Thoracic aorta (tissue), 2 donors: ENCODE measurements at regions not wholly inside any gene's neighbourhood (a gene's known extent, or its start where the extent isn't known, plus 50 kb on each side); places are given as distances from the start of the nearest gene placed in this dataset.

Experiments used
- ATAC-seq: fragments of 150-250 bp; one replicate; pipeline ENCODE4 v1.8.0; 2017; ENCODE audit warnings: low read depth; ENCODE audit not compliant: insufficient number of reproducible peaks, low FRiP score
- DNase-seq: peaks from one replicate; pipeline ENCODE4 v3.0.0-alpha.2; 2020; ENCODE audit warnings: low spot score
- H3K27ac ChIP-seq, 2 donors: fragments of 200-600 bp; sonication (generic); 1 replicate in 1 of 2; 2 replicates in 1 of 2; pipeline ENCODE4 v1.5.1; 2016; ENCODE audit warnings: mild to moderate bottlenecking in 2 of 2, moderate library complexity in 2 of 2
- H3K27me3 ChIP-seq: fragments of 200-600 bp; sonication (generic); replicated peaks from 2 replicates; pipeline ENCODE4 v1.6.0; 2016; ENCODE audit warnings: mild to moderate bottlenecking; ENCODE audit not compliant: insufficient read depth
- H3K36me3 ChIP-seq: fragments of 200-600 bp; sonication (generic); one replicate; pipeline ENCODE4 v1.5.1; 2016
- H3K4me1 ChIP-seq, 2 donors: fragments of 200-600 bp; sonication (generic); 1 replicate in 1 of 2; 2 replicates in 1 of 2; pipeline versions ENCODE4 v1.5.1 to v1.6.0; 2016; ENCODE audit warnings: low read depth in 2 of 2, mild to moderate bottlenecking in 1 of 2; ENCODE audit not compliant: control insufficient read depth in 1 of 2
- H3K4me3 ChIP-seq: fragments of 200-600 bp; sonication (generic); 2 replicates; pipeline ENCODE4 v1.5.1; 2016; ENCODE audit warnings: mild to moderate bottlenecking
- H3K9me3 ChIP-seq: fragments of 200-600 bp; sonication (generic); 2 replicates; pipeline ENCODE4 v1.5.1; 2016
- TF ChIP-seq, protein P1 (sequence below): fragments of 200-600 bp; sonication (generic); IDR thresholded peaks from one replicate; pipeline ENCODE4 v1.5.1; 2019; ENCODE audit warnings: antibody characterized with exemption

DNA sequence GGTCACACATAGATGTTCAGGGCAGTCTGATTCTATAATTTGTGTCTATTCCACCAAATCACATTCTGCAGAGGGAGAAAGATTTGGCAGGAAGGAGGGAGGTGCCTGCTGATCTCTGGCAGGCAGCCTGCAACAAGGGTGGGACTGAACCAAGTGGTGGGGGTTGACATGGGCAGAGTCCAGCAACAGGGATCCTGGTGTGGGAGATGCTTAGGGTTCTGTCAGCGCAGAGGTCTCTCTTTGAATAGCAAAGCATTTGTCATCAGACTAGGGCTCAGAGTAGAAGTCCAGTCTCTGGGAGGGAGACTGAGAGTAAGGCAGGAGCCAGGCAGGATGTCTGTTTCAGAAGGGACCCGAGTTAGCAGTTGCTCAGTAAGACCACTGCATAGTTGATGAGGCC, 94.6 kb downstream of the UTP18 start:
- no peak overlapping the region for H3K4me3 ChIP-seq
- no peaks in the 10 kb centered on the region for H3K9me3 ChIP-seq
- DNase-seq (no peak), ATAC-seq (no peak)
- H3K4me1 ChIP-seq = peaks cover 3 to 26% of the 10 kb centered on the region in 2 donors
- no peaks in the 10 kb centered on the region for H3K36me3 ChIP-seq
- no peaks in the 10 kb centered on the region for H3K27me3 ChIP-seq
- H3K27ac ChIP-seq = no peak overlapping the region
- TF ChIP-seq, protein P1, sequence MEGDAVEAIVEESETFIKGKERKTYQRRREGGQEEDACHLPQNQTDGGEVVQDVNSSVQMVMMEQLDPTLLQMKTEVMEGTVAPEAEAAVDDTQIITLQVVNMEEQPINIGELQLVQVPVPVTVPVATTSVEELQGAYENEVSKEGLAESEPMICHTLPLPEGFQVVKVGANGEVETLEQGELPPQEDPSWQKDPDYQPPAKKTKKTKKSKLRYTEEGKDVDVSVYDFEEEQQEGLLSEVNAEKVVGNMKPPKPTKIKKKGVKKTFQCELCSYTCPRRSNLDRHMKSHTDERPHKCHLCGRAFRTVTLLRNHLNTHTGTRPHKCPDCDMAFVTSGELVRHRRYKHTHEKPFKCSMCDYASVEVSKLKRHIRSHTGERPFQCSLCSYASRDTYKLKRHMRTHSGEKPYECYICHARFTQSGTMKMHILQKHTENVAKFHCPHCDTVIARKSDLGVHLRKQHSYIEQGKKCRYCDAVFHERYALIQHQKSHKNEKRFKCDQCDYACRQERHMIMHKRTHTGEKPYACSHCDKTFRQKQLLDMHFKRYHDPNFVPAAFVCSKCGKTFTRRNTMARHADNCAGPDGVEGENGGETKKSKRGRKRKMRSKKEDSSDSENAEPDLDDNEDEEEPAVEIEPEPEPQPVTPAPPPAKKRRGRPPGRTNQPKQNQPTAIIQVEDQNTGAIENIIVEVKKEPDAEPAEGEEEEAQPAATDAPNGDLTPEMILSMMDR = no peak

DNA sequence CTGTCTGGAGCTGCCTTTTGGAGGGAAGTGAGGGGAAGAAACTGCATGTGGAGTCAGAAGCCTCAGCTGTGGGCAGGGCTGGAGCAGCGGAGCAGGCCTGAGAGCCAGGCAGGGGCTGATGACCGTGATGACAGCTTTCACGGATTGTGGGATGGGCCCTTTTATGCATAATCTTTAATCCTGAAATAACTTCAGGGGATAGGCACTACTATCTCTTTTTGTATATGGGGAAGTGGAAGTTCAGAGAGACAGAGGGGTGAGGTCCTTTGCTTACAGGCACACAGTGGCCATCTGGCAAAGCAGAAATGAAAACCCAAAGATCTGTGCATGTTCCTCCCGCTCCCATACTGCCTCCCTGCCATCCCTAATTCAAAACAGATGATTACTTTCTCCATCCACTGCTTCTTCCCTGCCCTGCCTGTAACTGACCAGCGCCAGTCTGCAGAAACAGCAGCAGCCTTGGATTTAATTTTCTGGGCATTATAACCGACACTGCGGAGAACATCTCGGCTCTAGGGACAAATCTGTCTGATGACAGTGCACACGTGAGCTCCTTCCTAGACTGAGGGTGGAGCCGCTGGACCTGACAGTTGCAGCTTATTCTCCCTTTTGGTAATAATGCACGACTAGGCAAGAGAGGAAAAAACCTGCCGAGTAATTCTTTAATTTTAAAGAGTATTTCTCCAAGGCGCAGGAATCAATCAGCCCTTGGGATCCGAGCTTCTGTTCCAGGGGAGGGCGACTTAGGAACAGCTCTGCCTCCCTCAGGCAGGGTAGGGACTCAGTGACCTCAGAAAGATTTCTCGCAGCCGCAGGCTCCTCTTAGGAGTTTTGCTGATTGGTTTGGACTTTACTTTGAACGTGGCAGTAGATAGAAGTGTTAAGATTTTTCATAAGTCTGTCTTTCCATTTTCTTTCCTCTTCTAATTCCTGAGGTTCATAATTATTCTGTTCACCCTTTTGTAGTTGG, 95.4 kb downstream of the UTP18 start:
- TF ChIP-seq, protein P1 = no peak
- Histone ChIP-seq H3K4me3 (no peak overlapping the region), H3K36me3 (no peaks in the 10 kb centered on the region), H3K27me3 (no peaks in the 10 kb centered on the region), H3K9me3 (no peaks in the 10 kb centered on the region), H3K4me1 (peaks cover 3 to 19% of the 10 kb centered on the region in 2 donors), H3K27ac (no peak overlapping the region)
- DNase-seq (no peak), ATAC-seq (no peak)

DNA sequence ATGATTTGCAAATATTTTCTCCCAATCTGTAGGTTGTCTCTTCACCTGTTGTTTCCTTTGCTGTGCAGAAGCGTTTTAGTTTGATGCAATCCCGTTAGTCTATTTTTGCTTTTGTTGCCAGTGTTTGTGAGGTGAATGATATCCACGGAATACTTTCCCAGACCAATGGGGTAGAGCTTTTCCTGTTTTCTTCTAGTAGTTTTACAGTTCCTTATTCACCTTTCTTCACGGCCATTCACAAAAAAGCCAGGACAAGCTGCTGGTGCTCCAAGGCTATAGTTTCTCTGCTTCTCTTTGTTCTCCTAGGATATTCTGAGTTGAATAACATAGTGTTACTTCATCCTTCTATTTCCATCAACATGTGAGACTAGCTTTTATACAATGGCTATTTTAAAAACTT, 98.7 kb downstream of the UTP18 start:
- H3K36me3 ChIP-seq = no peaks in the 10 kb centered on the region
- no peaks in the 10 kb centered on the region for H3K4me1 ChIP-seq
- no peaks in the 10 kb centered on the region for H3K9me3 ChIP-seq
- no peak overlapping the region for H3K4me3 ChIP-seq
- ATAC-seq (no peak), DNase-seq (no peak)
- H3K27ac ChIP-seq = no peak overlapping the region
- H3K27me3 ChIP-seq = no peaks in the 10 kb centered on the region
- TF ChIP-seq, protein P1 = no peak

DNA sequence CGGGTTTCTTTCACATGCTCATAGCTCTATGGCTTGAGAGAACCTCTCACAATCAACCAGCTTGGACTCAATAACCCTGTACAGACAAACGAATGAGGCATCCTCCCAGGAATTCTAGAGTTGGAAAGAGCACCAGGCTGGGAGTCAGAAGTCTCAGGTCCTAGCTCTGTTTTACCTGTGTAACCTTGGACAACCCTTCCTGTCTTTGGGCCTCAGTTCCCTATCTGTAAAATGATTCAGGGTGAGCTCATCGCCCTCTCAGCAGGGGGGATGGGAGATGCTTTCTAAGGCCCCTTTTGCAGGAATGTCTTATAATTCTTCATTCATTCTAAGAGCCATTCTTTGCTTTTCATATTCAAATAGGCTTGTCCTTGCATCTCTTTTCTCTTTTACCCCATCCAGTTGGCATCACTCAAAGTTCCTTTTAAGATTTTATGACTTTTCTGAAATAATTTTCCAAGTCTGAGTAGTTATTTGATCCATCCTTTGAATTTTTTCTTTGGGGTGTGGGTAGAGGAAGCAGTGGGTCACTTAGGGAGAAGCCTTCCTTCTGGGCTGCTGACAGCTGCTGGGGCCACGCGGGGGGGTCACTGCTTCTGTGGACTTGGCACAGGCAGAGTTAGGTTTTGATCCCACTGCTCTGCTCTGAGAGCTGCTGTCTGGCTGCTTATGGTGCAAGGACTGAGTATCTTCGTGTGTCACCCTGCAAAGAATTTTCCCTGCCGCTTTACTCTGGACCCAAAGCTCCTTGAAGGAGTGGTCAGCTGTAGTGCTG, 102.7 kb downstream of the UTP18 start:
- H3K4me3 ChIP-seq = no peak overlapping the region
- no peaks in the 10 kb centered on the region for H3K36me3 ChIP-seq
- no peak overlapping the region for H3K27ac ChIP-seq
- H3K4me1 ChIP-seq = no peaks in the 10 kb centered on the region
- TF ChIP-seq, protein P1 = no peak
- ATAC-seq (no peak), DNase-seq (no peak)
- no peaks in the 10 kb centered on the region for H3K27me3 ChIP-seq
- H3K9me3 ChIP-seq = no peaks in the 10 kb centered on the region

DNA sequence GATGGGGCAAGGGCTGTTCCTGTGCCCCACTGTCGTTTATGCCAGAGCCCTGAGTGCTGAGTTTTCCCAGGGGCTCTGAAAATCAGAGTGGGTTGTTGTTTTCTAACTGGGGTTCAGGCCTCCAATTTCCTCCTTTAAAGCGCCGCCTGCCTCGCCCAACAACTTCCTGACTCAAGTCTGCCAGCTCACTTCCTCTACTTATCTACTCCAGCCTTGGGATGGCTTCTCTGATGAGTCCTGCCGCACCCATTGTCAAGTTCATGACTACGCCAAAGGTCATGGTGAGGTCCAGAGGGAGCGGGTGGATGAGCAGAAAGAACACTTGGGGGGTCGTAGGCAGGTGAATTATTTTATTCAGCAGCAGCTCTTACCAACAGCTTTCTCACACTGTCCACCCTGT, 104.7 kb downstream of the UTP18 start:
- DNase-seq (no peak), ATAC-seq (no peak)
- Histone ChIP-seq H3K4me3 (no peak overlapping the region), H3K4me1 (no peaks in the 10 kb centered on the region), H3K9me3 (no peaks in the 10 kb centered on the region), H3K27me3 (no peaks in the 10 kb centered on the region), H3K27ac (no peak overlapping the region), H3K36me3 (no peaks in the 10 kb centered on the region)
- TF ChIP-seq, protein P1 = no peak
